ENCODE measurements at regions not wholly inside any gene's neighbourhood (a gene's known extent, or its start where the extent isn't known, plus 50 kb on each side); places are given as distances from the start of the nearest gene placed in this dataset.

DNA sequence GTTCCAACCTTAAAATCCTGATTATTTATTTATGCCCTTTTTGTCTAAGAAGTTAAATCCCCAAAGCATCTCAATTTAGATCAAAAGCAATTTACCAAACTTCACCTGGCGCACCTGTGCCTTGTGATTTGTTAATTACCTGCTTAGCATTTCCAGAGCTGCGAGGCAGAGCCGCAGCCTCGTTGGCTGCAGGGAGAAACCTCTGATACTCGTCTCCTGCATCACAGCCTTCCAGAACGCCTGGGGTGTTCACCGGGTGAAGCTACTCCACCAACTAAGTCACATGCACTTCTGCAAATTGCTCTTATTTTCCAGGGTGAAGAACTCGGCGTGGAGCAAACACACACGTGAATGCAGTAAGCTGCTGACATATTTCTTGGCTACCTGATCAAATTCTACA, 198.1 kb upstream of the RNF32 start:
- DNase-seq = no peak

DNA sequence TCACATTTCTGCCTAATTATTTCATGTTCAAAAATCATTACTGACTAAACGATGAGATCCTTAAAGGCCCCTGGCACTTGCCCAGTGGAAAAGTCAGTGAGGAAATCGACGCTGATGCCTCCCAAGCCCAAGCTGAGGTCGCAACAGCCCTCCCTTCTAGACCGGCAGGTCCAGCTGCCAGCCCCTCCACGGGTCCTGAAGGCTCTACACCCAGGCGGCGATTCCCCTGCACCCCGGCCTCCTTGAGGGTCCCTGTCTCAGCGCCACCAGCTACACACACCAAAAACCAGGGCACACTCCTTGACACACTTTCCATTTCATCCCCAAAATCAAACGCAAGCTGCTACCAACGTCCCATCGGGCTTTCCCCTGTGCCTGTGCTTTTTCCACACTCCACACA, 200.1 kb upstream of the RNF32 start:
- DNase-seq = no peak

DNA sequence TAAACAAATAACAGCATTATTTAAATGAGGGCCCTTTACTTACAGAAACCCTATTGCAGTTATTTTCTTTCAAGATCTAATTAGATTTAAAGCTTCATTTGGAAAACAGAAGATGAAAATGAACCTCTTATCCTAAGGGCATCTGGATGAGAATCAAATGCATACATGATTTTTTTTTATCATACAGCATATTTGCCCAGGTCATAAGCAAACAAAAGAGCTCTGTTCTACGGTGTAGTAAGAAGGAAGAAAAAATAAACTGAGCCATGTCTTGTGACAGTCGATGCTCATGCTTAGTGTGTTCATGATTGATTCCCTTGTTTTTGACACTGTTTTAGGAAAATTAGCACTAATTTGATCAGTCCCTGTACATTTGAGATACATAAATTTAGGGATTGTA, 202.6 kb upstream of the RNF32 start:
- DNase-seq = no peak

DNA sequence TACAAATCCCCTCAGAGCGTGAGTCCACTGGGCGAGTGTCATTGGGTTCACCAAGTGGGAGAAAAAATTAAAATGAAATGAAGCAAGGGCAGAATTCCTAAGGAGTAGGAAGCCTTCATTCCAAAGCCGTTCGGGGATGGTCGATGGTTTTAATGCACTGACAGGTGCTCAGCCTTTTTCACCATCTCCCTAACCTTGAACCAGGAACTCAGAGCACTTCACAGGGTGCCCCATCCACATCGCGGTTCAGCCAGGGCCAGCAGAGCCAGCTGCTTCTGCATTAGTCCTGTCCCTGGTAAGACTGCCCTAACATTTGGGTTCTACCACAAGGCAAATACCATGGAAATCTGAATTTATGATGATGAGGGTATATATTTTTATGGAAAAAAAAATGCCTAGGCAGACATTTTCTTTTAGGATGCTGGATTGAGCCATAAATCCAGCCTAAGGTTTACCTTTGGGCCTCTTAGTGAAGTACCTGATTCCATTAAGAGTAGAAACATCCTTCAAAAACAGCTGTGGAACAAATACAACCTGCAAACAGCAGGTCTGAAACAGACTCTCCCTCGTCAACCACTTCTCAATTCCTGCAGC, 203.5 kb upstream of the RNF32 start:
- DNase-seq = no peak

DNA sequence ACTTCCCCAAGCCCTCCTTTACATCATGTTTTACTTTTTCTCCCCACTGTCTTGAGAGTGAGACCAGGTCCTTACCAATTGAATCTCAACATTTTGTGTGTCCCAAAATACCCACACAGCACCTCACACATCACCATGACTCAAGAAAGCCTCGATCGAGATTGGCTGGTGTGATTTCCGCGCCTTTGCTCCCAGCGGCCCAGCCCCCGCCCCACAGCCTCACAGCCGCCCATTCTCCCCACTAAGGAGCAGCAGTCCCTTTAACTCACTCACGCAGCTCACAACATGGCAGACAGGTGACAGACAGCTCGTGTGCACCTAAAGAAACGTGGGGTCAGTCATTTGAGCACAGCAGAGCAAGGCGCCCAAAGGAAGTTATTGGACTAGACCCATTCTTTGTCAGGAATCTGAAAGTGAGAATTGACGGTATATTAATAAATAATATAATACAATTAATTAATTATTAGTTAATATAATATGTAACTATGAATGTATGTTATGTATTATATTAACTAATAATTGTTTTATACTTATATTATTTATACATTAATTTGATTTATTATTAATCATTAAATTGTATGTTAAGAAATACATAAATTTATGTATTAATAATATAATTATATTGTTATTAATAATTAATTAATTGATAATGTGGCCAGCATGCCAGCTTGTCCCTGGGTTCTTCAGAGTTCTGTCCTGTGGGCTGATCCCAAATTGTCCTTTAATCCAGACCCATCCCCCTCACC, 204.9 kb upstream of the RNF32 start:
- DNase-seq = no peak

DNA sequence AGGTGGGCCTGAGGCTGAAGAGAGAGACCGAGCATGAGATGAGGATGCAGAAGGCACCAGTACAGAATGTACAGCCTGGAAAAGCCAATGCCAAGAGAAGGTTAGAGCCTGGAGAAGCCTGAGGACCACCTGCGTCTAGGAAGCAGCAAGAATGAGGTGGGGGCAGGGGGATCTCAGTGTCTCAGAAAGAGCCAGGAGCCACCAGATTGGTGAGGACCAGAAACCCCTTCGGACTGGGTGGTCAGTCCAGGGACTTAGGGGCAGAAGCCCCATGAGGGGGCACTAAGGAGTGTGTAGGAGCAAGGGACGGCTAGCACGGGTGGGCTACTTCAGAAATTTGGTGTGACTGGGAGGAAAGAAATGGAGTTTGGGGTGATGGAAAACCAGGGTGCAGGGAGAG, 205.9 kb upstream of the RNF32 start:
- DNase-seq = no peak

DNA sequence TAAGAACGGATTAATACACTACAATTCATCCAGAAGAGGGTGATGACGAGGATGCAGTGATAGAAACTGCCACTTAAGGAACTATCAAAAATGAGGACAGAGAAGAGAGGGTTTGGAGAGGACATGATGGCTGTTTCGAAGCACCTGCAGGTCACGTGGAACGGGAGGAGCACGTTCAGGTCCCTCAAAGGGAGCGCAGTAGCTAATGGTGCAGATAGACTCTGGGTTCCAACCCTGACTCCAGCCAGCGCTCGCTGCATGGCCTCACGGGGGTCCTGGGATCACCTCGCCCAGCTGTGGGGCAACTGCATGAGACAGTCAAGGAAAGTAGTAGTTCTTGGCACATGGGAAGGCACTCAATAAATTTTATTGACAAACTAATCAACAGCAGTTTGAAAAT, 208.6 kb upstream of the RNF32 start:
- no peak for DNase-seq

DNA sequence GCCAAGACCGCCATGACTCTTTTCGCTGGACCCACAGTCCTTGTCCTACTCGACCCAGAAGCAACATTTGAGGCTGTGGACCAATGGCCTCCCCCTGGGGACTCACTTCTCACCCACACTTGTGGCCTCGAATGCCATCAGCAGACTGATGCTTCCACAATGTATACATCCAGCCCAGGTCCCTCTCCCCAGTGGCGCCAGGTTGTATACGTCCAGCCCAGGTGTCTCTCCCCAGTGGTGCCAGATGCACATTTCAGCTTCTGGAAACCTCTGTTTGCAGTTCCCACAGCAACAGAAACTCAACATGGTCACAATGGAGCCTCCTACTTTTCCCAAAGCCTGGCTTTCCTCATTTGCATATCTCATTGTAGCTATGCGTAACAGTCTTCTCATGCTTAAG, 210.5 kb upstream of the RNF32 start:
- no peak for DNase-seq

DNA sequence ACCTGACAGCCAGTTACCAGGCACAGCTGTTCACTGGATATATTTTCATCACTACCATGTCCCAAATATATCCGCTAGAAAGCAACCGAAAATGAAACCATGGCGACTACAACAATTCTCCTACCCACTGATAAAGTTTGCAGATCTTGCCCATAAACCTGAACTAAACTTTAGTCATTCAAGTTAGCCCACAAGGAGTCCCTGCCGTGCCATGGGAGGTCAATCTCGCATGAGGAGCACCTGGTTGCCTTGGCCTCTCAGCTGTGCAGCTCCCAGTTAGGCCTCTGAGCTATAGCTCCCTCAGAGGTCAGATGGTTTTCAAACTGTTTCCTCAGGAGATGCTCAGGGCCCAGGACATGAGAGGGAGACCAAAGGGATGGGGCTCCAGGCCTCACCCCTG, 211.1 kb upstream of the RNF32 start:
- DNase-seq = no peak

DNA sequence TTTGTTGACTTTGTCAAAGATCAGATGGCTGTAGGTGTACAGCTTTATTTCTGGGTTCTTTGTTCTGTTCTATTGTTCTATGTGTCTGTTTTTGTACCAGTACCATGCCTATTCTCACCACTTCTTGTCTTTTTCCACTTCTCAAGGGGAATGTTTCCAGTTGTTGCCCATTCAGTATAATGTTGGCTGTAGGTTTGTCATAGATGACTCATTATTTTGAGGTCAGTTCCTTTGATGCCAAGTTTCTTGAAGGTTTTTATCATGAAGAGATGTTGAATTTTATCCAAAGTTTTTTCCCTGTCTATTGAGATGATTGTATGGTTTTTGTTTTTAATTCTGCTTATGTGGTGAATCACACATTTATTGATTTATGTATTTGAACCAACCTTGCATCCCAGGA, 216.7 kb upstream of the RNF32 start:
- DNase-seq = no peak

DNA sequence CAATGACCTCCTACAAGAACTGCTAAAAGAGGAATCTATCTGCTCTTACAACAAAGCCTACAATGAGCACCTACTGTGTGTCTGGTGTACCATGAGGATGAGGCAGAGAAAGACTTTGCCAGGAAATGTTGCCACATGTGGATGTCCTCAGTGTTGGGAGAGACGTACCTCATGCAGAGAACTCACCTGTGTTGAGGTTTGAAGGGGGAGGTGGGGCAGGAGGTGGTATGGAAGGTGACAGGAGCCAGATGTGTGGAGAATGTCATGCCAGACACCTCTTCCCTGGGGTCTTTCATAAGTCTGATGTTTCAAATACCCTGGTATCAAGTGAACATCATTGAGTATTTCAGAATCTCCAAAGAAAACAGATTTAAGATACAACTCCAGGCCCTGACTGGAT, 220.1 kb upstream of the RNF32 start:
- no peak for DNase-seq

DNA sequence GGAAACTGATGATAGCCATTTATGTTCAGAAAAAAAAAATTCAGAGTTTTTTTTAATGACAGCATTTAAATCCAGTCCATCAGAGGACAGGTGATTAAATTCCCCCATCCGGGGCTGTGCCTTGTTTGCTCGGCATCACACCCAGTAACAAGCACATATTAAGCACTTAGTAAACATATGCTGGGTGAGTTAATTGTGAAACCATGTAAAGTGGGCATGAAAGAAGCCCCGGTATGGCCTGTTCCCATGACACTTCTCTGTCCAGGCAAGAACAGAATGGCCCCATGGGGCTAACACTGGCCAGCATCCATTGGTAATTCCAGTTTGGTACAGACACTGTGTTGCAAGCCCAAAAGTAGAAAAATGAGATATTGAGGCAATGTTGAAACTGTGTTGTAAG, 220.8 kb upstream of the RNF32 start:
- no peak for DNase-seq

DNA sequence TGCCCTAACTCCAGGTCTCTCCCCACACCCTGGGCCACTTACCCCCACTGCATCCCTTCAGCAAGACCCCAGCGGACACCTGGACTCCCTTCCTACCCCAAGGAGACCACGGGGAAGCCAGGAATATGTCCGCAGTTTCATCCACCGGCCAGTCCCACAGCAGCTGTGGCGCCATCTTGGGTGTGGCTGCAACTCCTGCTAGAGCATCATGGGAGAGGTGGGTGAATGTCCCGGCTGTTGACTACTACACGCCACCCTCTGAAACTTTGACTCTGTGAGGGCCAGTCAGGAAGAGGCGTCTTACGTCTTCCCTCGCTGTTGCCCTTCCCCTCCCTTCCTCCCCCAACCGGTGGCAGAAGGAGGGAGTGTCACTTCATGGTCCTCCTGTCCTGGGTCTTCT, 238.3 kb upstream of the RNF32 start:
- no peak for DNase-seq

DNA sequence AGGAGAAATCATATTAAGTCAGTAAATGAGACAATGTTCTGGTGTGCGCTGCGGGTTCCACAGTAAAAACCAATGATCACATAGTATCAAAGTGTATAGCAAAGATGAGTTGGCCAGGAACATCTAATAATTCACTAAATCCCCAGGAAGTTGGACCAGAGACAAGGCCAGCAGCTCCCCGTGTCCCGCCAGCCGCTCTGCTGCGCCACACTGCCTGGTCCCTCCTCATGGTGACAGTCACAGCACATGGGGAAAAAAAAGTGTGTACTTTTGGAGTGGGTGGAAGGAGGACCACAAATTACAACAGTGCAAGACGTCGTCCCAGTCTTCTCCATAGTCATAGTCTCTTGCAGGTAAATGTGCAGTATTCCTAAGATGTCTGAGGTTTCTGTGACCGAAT, 239.0 kb upstream of the RNF32 start:
- no peak for DNase-seq

DNA sequence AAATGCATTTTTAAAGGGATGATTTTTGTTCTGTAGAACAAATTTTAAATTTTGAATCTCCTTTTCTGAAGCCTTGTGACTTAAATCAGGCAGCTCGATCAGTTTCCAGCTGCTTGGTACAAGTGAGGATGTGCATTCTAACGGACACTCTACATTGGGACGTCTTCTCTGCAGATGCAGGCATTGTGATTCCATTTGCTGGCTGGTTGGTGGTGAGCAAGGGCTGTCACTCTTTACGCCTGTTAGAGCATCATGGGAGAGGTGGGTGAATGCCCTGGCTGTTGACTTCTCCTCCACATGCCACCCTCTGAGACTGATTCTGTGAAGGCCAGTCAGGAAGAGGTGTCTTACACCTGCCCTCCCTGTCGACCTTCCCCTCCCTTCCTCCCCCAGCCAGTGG, 240.5 kb upstream of the RNF32 start:
- DNase-seq = no peak

DNA sequence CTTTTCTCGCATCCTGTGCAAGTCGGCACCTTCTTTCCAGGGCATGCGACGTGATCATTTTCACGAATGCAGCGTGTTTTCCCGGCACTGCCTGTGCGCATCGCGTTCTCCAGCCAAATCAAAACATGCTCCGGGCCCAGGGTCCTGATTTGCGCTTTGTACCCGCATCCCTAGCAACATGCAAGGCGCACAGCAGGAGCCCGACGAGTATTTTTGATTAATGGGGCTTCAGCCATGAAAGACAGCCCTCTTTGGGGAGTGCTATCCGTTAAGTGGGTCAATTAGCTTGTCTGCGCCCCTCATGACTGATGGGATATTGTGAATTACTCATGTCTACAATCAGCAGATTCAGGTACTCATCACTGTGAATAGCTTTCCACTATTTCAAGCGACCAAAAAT, 243.3 kb upstream of the RNF32 start:
- DNase-seq = no peak

DNA sequence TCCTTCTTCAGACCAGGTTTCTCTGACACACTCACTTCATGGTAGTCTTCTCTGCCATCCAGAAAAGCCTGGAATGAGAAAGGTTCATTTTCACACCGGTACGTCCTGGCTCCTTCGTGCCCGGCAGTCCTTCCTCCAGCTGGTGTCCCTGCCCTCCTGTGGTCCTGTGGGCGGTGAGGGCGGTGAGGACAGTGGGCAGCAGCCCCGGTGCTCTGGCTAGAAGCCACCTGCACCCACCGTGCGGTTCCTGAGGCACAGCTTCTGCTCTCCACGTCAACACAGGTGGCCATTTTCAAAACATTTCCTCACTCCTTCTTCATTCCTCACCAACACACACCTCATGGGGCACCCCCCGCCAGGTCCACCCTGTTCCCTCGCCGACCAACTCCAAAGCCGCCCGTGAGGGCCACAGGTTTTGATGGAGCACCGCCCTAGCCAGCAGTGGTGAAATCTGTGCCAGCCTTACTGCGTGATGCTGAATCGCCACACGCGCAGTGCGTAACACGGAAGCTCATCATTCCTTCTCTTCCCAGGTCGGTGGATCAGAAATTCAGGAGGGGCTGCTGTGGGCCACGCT, 251.4 kb upstream of the RNF32 start:
- DNase-seq = no peak

DNA sequence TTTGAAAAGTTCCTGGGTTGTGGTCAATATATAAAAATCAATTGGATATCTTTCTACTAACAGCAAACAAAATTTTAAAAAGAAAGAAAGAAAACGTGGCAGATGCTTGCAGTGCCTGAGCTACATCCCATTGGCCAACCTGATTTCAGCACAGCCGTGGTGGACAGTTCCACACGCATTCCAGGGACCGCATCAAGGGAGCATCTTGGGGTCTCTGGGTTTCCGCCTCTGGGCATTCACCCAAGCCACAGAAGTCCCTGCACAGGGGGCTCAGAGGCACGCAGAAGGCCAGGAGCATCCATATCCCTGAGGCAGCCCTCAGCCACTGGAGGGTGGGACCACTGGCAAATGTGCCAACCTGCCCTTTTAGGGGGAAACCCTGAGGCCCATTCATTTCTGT, 254.5 kb upstream of the RNF32 start:
- DNase-seq = no peak

DNA sequence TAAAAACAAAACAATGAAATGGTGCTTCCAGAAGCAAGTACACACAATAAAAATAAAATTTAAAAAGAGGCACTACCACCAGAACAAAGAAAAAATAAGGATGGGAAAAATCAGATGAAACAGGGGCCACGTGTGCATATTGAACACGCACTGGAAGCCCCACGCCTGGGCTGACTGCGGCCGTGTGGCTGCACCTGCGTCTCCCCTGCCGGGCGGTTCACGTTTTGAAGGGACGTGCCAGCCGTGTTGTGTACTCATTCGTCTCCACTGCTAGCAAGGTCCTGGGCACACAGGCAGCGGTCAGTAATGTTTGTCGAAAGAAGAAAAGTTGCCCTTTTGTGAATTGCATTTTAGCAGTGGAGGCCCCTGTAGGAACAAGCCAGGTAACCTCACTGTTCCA, 255.9 kb upstream of the RNF32 start:
- no peak for DNase-seq

DNA sequence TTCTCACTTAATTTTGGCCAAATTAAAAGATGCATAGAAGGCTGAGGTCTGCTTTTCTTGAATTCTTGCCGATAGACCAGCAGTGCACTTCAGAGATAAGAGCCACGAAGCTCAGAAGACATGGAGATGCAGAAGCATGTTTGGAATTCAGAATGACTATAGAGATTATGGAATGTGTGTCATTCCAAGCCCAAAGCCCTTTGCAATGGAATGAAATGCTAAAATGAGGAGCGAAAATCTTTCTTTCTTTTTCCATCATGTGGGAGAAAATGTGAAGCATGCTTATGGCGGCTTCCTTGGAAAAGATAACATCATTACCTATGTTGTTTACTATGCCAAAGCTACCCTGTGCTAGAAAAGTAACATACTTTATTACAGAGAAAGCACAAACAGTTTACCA, 257.0 kb upstream of the RNF32 start:
- no peak for DNase-seq

DNA sequence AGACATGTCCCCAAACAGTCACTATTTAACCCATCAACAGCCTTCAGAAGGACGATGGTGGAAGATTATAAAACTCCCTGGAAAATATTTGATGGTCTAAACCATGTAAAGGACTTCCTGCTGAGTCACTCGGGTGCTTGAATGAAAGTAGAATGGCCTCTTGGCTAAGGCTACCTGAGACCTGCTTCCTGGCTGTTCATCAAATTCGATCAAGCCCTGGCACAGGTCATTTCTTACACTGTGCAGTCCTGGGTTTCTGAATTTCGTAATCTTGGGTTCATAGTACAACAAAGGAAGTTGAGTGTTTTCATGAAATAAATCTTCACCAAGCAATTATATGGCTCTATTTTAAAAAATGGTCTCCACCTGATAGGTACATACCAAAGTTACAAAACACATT, 260.3 kb upstream of the RNF32 start:
- no peak for DNase-seq

DNA sequence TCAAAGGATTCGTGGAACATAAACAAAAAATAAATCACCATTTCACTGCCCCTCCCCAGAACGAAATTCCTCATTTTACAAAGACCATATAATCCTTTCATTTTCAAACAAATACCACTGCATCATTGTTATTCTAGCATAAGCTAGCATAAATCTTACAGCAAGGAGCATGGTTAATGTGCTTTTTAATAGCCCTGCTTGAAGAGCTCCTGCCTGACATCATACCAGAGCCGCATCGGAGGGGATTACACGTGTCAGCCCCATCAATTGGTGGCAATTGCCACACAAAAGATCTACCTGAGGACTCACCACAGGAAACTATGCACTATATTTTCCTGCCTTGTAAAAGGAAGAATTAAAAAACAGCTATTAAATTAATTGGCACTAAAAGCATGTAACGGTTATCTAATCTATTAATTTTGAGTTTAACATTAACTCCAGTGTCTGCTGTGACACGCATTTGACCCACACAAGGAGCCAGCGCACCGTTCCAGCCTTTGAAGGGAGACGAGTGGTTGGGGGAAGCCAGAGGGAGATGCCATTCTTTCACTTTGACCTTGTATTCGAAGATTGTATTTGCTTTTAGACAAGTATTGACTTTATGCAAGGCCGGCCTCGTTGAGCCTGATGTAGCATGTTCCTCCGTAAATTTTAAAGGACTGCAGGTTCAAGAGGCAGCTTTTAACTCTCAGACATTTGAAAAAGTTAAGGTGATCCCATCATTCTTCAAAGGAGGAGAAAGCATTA, 261.1 kb upstream of the RNF32 start:
- no peak for DNase-seq

DNA sequence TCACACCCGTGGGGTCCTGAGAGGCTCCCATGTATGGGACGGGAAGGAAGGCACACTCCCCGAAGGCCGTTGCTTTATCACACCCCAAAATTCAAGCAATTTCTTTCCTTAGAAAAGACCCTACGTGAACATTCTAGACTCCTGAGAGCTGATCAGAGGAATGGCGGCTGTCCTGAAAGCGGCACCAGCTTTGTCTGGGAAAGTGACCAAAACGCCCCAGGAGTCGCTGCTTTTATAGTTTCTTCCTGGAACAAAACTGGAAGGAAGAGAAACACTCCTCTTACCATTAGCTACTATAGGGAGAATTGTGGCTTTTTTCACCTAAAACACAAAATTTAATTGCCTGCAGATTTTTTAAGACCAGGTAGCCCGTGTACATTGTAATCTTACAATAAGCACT, 261.8 kb upstream of the RNF32 start:
- DNase-seq = no peak

DNA sequence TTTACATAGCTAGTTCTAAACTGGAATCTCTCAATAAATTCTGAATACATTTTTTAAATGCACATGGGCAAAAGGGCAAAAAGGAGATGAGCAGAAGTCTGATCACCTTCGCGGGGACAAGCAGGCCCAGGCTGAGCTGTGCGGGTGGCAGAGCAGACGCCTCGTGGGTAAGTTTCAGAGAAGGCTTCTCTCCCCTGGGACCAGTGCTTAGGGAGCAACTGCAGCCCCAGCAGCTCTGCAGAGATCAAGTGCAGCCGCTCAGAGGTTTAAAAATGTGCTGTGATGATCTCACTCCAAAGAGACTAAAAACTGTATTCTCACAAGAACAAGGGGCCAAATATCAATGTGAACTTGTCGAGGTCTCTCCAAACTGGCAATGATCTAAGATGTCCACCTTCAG, 264.3 kb upstream of the RNF32 start:
- no peak for DNase-seq

All from GDM1 (cell line).